ENCODE measurements at regions not wholly inside any gene's neighbourhood (a gene's known extent, or its start where the extent isn't known, plus 50 kb on each side); places are given as distances from the start of the nearest gene placed in this dataset.
"Not testable (repeated sequence)": the region's sequence is repeated elsewhere in the genome, so short reads cannot be mapped to it uniquely, and the experiment has no call there.

- Histone ChIP-seq H3K4me3 (ENCODE audit: low read length) (no peak overlapping the region), H3K27me3 (ENCODE audit: control insufficient read depth, insufficient read depth) (no peaks in the 10 kb centered on the region), H3K9me3 (ENCODE audit: control insufficient read depth, low read length) (no peaks in the 10 kb centered on the region), H3K27ac (ENCODE audit: low read length) (no peak overlapping the region), H3K4me1 (ENCODE audit: control insufficient read depth, insufficient read depth, low read length) (no peaks in the 10 kb centered on the region)
- WGBS: 78% methylated on average over 19 of the region's 19 CpGs
- DNase-seq: no peak
- intact Hi-C loops (cut with DNase I): no loop called here
- ATAC-seq: no peak
Observed at GRCh38 chr15:93358166-93359059, 269.4 kb upstream of the RGMA start.

GRCh38 chr15:93348711-93349545 is 259.9 kb upstream of the RGMA start:
- Histone ChIP-seq H3K4me3 (ENCODE audit: low read length) (no peak overlapping the region), H3K27ac (ENCODE audit: low read length) (no peak overlapping the region), H3K27me3 (ENCODE audit: control insufficient read depth, insufficient read depth) (no peaks in the 10 kb centered on the region), H3K4me1 (ENCODE audit: control insufficient read depth, insufficient read depth, low read length) (no peaks in the 10 kb centered on the region), H3K9me3 (ENCODE audit: control insufficient read depth, low read length) (no peaks in the 10 kb centered on the region)
- DNase-seq (no peak), ATAC-seq (no peak)
- WGBS: 74% methylated on average over 7 of the region's 7 CpGs
- intact Hi-C loops (cut with DNase I): no loop called here

DNA sequence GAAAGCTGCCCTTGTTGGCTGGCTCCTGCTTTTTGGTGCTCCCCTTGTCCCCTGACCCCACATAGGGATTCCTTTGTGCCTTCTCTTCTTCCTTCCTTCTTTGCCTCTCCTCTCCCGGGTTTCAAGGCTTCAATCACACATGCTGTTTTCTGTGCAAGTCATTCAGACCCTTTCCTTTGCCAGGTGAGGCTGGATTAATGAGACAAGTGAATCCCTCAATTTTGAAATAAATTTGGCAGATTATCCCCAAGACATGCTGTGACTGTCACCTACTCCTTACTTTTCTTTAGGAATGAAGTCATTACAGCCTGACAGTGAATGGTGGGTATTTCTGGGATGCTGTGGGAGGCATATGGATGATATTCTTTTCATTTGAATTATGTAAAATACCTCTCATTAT is 259.0 kb upstream of the RGMA start:
- DNase-seq: no peak
- intact Hi-C loops (cut with DNase I): no loop called here
- Histone ChIP-seq H3K27me3 (ENCODE audit: control insufficient read depth, insufficient read depth) (no peaks in the 10 kb centered on the region), H3K4me3 (ENCODE audit: low read length) (no peak overlapping the region), H3K27ac (ENCODE audit: low read length) (no peak overlapping the region), H3K4me1 (ENCODE audit: control insufficient read depth, insufficient read depth, low read length) (no peaks in the 10 kb centered on the region), H3K9me3 (ENCODE audit: control insufficient read depth, low read length) (no peaks in the 10 kb centered on the region)
- WGBS: 56% methylated on average over 1 of the region's 1 CpG
- no peak for ATAC-seq

DNA sequence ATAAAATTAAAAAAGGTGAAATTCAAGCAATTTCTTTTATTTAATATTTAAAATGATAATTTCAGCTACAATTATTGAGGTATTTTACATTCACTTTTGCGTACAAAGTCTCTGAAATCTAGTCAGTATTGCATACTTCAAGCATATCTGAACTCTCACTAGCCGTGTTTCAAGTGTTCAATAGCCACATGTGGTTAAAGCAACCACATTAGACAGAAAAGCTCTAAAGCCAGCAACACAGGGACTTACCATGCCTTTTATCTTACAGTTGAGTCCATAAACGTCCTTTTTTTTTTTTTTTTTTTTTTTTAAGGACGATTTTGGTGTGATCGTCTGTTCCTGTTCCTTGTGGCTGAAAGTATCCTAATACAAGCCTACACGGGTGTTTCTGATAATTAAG is 257.0 kb upstream of the RGMA start:
- ATAC-seq: no peak
- no peaks in the 10 kb centered on the region for H3K4me1 ChIP-seq (ENCODE audit: control insufficient read depth, insufficient read depth, low read length)
- H3K27ac ChIP-seq (ENCODE audit: low read length): no peak overlapping the region
- DNase-seq: no peak
- H3K27me3 ChIP-seq (ENCODE audit: control insufficient read depth, insufficient read depth): no peaks in the 10 kb centered on the region
- no peaks in the 10 kb centered on the region for H3K9me3 ChIP-seq (ENCODE audit: control insufficient read depth, low read length)
- no peak overlapping the region for H3K4me3 ChIP-seq (ENCODE audit: low read length)
- intact Hi-C loops (cut with DNase I): no loop called here
- 68% methylated on average over 6 of the region's 6 CpGs for WGBS

DNA sequence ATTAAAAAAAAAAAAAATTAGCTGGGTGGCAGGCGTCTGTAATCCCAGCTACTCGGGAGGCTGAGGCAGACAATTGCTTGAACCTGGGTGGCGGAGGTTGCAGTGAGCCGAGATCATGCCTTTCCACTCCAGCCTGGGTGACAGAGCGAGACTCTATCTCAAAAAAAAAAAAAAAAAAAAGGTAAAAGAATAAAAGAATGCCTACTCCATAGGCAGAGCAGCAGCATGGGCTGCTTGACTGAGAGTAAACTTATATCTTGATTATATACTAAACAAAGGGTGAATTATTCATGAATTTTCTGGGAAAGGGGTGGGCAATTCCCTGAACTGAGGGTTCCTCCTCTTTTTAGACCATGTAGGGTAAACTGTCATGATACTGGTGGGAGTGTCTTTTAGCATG is 254.4 kb upstream of the RGMA start:
- 82% methylated on average over 5 of the region's 5 CpGs for WGBS
- ATAC-seq; DNase-seq; H3K4me3 ChIP-seq (ENCODE audit: low read length); H3K4me1 ChIP-seq (ENCODE audit: control insufficient read depth, insufficient read depth, low read length); intact Hi-C loops (cut with DNase I); H3K9me3 ChIP-seq (ENCODE audit: control insufficient read depth, low read length); H3K27ac ChIP-seq (ENCODE audit: low read length); H3K27me3 ChIP-seq (ENCODE audit: control insufficient read depth, insufficient read depth): not testable (repeated sequence)

DNA sequence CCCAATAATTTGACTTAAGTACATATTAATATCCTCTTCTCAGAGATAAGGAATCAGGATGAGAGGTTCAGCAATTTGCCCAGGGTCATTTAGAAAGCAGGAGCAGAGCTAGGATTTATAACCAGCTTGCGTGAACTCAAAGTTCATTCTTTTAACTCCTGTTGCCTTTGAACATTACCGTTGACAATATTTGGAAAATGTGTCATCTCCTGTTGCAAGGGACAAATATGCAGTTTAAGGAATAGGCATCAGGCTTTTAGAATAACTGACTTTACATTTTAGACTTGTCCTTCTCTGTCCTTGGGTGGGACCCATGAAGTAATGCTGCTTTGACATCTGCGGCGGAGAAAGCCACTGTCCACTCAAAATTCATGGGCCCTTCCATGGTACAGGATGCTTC is 252.2 kb upstream of the RGMA start:
- H3K27me3 ChIP-seq (ENCODE audit: control insufficient read depth, insufficient read depth): no peaks in the 10 kb centered on the region
- no peaks in the 10 kb centered on the region for H3K9me3 ChIP-seq (ENCODE audit: control insufficient read depth, low read length)
- DNase-seq (no peak), ATAC-seq (no peak)
- H3K27ac ChIP-seq (ENCODE audit: low read length): no peak overlapping the region
- no peak overlapping the region for H3K4me3 ChIP-seq (ENCODE audit: low read length)
- no peaks in the 10 kb centered on the region for H3K4me1 ChIP-seq (ENCODE audit: control insufficient read depth, insufficient read depth, low read length)
- intact Hi-C loops (cut with DNase I): no loop called here
- WGBS: 81% methylated on average over 4 of the region's 4 CpGs

DNA sequence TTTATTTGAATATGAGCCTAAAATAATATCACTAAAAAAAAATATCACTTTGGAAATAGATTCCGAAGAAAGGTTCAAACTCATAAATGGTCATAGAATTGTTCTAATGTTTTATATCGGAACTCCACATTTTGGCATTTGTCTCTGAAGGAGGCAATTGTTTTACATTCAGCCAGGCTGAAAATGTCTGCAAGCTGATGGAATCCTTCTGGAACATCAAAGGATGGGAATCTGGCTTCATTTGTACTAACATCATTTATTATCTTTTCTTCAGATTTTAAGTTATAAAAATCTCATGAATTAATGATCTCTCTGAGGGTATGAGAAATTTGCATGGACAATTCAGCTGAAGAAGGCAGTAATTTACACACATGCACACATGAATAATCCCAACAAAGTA is 251.4 kb upstream of the RGMA start:
- peaks cover 3% of the 10 kb centered on the region for H3K27me3 ChIP-seq (ENCODE audit: control insufficient read depth, insufficient read depth)
- no peaks in the 10 kb centered on the region for H3K4me1 ChIP-seq (ENCODE audit: control insufficient read depth, insufficient read depth, low read length)
- H3K4me3 ChIP-seq (ENCODE audit: low read length): no peak overlapping the region
- no peak for ATAC-seq
- no peaks in the 10 kb centered on the region for H3K9me3 ChIP-seq (ENCODE audit: control insufficient read depth, low read length)
- intact Hi-C loops (cut with DNase I): no loop called here
- no peak overlapping the region for H3K27ac ChIP-seq (ENCODE audit: low read length)
- no peak for DNase-seq
- 61% methylated on average over 2 of the region's 2 CpGs for WGBS

GRCh38 chr15:93333796-93334195 is 244.8 kb upstream of the RGMA start:
- no peak overlapping the region for H3K27ac ChIP-seq (ENCODE audit: low read length)
- WGBS: 8% methylated on average over 6 of the region's 6 CpGs
- DNase-seq: no peak
- peaks cover 3% of the 10 kb centered on the region for H3K27me3 ChIP-seq (ENCODE audit: control insufficient read depth, insufficient read depth)
- H3K4me3 ChIP-seq (ENCODE audit: low read length): no peak overlapping the region
- ATAC-seq: peak; percentile 28 to 52
- H3K4me1 ChIP-seq (ENCODE audit: control insufficient read depth, insufficient read depth, low read length): no peaks in the 10 kb centered on the region
- H3K9me3 ChIP-seq (ENCODE audit: control insufficient read depth, low read length): no peaks in the 10 kb centered on the region
- intact Hi-C loops (cut with DNase I): loop anchor here in 1 of 4 donors (10.0 kb wide), 1 partner anchor 249 kb away; the partner anchor contains the start of gene RGMA

DNA sequence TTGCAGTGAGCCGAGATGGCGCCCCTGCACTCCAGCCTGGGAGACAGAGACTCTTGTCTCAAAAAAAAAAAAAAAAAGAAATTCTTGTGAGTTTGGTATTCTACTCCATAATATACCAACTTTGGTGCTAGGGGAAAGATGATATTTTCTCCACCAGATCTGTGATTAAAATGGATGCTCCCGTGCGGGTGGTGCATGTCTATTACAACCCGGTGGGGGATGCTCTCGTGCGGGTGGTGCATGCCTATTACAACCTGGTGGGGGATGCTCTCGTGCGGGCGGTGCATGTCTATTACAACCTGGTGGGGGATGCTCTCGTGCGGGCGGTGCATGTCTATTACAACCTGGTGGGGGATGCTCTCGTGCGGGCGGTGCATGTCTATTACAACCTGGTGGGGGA is 244.1 kb upstream of the RGMA start:
- DNase-seq; H3K9me3 ChIP-seq (ENCODE audit: control insufficient read depth, low read length); H3K4me3 ChIP-seq (ENCODE audit: low read length); ATAC-seq; H3K4me1 ChIP-seq (ENCODE audit: control insufficient read depth, insufficient read depth, low read length); H3K27me3 ChIP-seq (ENCODE audit: control insufficient read depth, insufficient read depth); H3K27ac ChIP-seq (ENCODE audit: low read length): not testable (repeated sequence)
- 6% methylated on average over 16 of the region's 16 CpGs for WGBS
- intact Hi-C loops (cut with DNase I): loop anchor here in 1 of 4 donors (10.0 kb wide), 1 partner anchor 248 kb away; the partner anchor contains the start of gene RGMA

DNA sequence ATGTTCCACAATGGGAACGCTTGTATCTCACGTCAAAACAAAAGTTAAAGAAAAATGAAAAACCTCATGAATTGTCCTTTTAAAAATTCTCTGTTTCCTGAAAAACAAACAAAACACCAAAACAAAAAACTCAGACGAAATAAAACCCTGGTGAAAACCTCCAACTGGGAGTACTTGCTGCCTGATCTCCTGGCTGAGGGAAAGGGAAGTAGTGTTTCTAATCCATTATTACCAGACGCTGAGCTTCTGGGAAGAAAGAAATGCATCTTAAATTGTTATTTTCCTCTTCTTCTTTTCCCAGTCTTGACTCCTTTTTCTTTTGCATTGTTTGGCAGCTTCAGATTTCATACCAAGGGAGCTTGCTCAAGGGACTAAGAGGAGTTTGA is 243.2 kb upstream of the RGMA start:
- WGBS: 19% methylated on average over 4 of the region's 4 CpGs
- intact Hi-C loops (cut with DNase I): loop anchor here in 1 of 4 donors (10.0 kb wide), 1 partner anchor 247 kb away; the partner anchor contains the start of gene RGMA
- Histone ChIP-seq H3K9me3 (ENCODE audit: control insufficient read depth, low read length) (no peaks in the 10 kb centered on the region), H3K27ac (ENCODE audit: low read length) (no peak overlapping the region), H3K4me1 (ENCODE audit: control insufficient read depth, insufficient read depth, low read length) (no peaks in the 10 kb centered on the region), H3K4me3 (ENCODE audit: low read length) (no peak overlapping the region), H3K27me3 (ENCODE audit: control insufficient read depth, insufficient read depth) (peaks cover 3% of the 10 kb centered on the region)
- DNase-seq: no peak
- ATAC-seq: no peak

GRCh38 chr15:93331545-93332167 is 242.6 kb upstream of the RGMA start:
- H3K27me3 ChIP-seq (ENCODE audit: control insufficient read depth, insufficient read depth): peaks cover 3% of the 10 kb centered on the region
- WGBS: 36% methylated on average over 9 of the region's 9 CpGs
- DNase-seq: no peak
- no peak overlapping the region for H3K4me3 ChIP-seq (ENCODE audit: low read length)
- intact Hi-C loops (cut with DNase I): loop anchor here in 1 of 4 donors (10.0 kb wide), 1 partner anchor 247 kb away; the partner anchor contains the start of gene RGMA
- H3K27ac ChIP-seq (ENCODE audit: low read length): no peak overlapping the region
- ATAC-seq: no peak
- H3K9me3 ChIP-seq (ENCODE audit: control insufficient read depth, low read length): no peaks in the 10 kb centered on the region
- no peaks in the 10 kb centered on the region for H3K4me1 ChIP-seq (ENCODE audit: control insufficient read depth, insufficient read depth, low read length)
